ENCODE measurements at regions not wholly inside any gene's neighbourhood (a gene's known extent, or its start where the extent isn't known, plus 50 kb on each side); places are given as distances from the start of the nearest gene placed in this dataset.

DNA sequence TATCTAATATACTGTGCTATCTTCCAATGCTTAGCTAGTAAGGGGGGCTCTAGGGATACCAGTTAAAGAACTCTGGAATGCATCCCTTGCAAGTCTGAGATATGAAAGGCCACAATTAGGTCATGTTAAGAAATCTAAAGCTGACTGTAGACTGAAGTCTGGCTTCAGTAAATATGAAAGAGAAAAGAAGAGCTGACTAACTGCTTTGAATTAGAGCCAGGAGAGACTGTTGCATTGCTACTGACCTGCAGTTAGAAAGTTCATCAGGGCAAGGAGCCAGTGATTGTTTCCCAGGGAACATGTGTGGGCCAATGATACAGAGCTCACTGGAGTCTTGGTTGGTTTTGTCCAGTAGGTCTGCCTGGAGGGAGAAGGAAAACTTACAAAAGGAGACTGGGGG lies 472.1 kb upstream of the TNC start:
- Histone ChIP-seq H2AFZ (ENCODE audit: low read length) (no peak overlapping the region), H3K27me3 (ENCODE audit: control insufficient read depth in 1 of 2, insufficient read depth in 2 of 2, low read length in 2 of 2) (no peaks in the 10 kb centered on the region), H3K4me1 (ENCODE audit: insufficient read depth, low read length) (no peaks in the 10 kb centered on the region), H3K36me3 (replicated peaks in 1 of 2; ENCODE audit: control insufficient read depth in 1 of 2, insufficient read depth in 2 of 2, low read length in 2 of 2) (no peaks in the 10 kb centered on the region), H3K9ac (ENCODE audit: insufficient read depth, low read depth, low read length) (no peak overlapping the region), H3K4me3 (replicated peaks in 1 of 3; ENCODE audit: insufficient read depth in 1 of 3, low read depth in 2 of 3, low read length in 3 of 3) (no peak overlapping the region), H3K9me3 (ENCODE audit: low read length) (no peaks in the 10 kb centered on the region), H4K20me1 (ENCODE audit: insufficient read depth, low read length) (no peaks in the 10 kb centered on the region), H3K27ac (ENCODE audit: extremely low read length, insufficient read depth, low read length) (no peak overlapping the region), H3K79me2 (ENCODE audit: insufficient read depth, low read length) (no peaks in the 10 kb centered on the region), H3K4me2 (ENCODE audit: low read depth, low read length) (no peak overlapping the region)
- DNase-seq (ENCODE audit: low spot score) (no peak), ATAC-seq (no peak), FAIRE-seq (no peak)
- POLR2A ChIA-PET, result no interaction called here
- BruUV-seq (replicated peaks), result no TSS peak
- in situ Hi-C loops (cut with HindIII; ENCODE audit: extremely low pct_ligation_motif_present, low pct_unique_long_range_greater_than_20kb) (loop anchor here (10.0 to 25.0 kb wide), 3 partner anchors 297 to 1065 kb away; partner anchors contain the start of gene PAPPA), intact Hi-C loops (cut with micrococcal nuclease; ENCODE audit: unreplicated experiment) (loop anchor here (2.0 to 5.0 kb wide), 5 partner anchors 292 to 1071 kb away; partner anchors contain the start of gene PAPPA)
- TF ChIP-seq ZNF7 (CRISPR knock-in tag; IDR thresholded peaks at IDR 0.05), result no peak
- TF ChIP-seq ERF (CRISPR knock-in tag; IDR thresholded peaks at IDR 0.05), result no peak
- TF ChIP-seq SALL2 (CRISPR knock-in tag; IDR thresholded peaks at IDR 0.05), result no peak
- no peak for TF ChIP-seq KAT8 (CRISPR knock-in tag; IDR thresholded peaks at IDR 0.05)
- TF ChIP-seq, protein P1, sequence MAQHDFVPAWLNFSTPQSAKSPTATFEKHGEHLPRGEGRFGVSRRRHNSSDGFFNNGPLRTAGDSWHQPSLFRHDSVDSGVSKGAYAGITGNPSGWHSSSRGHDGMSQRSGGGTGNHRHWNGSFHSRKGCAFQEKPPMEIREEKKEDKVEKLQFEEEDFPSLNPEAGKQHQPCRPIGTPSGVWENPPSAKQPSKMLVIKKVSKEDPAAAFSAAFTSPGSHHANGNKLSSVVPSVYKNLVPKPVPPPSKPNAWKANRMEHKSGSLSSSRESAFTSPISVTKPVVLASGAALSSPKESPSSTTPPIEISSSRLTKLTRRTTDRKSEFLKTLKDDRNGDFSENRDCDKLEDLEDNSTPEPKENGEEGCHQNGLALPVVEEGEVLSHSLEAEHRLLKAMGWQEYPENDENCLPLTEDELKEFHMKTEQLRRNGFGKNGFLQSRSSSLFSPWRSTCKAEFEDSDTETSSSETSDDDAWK (CRISPR knock-in tag; IDR thresholded peaks at IDR 0.05), result no peak
- TF ChIP-seq, protein P2, sequence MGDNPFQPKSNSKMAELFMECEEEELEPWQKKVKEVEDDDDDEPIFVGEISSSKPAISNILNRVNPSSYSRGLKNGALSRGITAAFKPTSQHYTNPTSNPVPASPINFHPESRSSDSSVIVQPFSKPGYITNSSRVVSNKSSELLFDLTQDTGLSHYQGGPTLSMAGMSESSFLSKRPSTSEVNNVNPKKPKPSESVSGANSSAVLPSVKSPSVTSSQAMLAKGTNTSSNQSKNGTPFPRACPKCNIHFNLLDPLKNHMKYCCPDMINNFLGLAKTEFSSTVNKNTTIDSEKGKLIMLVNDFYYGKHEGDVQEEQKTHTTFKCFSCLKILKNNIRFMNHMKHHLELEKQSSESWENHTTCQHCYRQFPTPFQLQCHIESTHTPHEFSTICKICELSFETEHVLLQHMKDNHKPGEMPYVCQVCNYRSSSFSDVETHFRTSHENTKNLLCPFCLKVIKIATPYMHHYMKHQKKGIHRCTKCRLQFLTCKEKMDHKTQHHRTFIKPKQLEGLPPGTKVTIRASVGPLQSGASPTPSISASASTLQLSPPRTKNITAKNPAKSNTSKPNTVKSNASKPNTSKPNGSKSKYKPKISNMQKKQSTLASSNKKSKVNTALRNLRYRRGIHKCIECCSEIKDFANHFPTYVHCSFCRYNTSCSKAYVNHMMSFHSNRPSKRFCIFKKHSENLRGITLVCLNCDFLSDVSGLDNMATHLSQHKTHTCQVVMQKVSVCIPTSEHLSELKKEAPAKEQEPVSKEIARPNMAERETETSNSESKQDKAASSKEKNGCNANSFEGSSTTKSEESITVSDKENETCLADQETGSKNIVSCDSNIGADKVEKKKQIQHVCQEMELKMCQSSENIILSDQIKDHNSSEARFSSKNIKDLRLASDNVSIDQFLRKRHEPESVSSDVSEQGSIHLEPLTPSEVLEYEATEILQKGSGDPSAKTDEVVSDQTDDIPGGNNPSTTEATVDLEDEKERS (CRISPR knock-in tag; IDR thresholded peaks at IDR 0.05), result no peak
- TF ChIP-seq SRY (CRISPR knock-in tag; IDR thresholded peaks at IDR 0.05), result no peak
- TF ChIP-seq ZSCAN25 (CRISPR knock-in tag; IDR thresholded peaks at IDR 0.05), result no peak
- no peak for TF ChIP-seq HNF4A (CRISPR knock-in tag; IDR thresholded peaks at IDR 0.05)
- TF ChIP-seq RAD21 (CRISPR knock-in tag; IDR thresholded peaks at IDR 0.05), result no peak
- CTCF ChIA-PET (ENCODE audit: low intra/inter-chr PET ratio, low total read pairs), result no interaction called here
